ENCODE measurements at regions not wholly inside any gene's neighbourhood (a gene's known extent, or its start where the extent isn't known, plus 50 kb on each side); places are given as distances from the start of the nearest gene placed in this dataset.
A peak's percentile ranks its signal among the peaks of the same experiment; 100 is the strongest.

DNA sequence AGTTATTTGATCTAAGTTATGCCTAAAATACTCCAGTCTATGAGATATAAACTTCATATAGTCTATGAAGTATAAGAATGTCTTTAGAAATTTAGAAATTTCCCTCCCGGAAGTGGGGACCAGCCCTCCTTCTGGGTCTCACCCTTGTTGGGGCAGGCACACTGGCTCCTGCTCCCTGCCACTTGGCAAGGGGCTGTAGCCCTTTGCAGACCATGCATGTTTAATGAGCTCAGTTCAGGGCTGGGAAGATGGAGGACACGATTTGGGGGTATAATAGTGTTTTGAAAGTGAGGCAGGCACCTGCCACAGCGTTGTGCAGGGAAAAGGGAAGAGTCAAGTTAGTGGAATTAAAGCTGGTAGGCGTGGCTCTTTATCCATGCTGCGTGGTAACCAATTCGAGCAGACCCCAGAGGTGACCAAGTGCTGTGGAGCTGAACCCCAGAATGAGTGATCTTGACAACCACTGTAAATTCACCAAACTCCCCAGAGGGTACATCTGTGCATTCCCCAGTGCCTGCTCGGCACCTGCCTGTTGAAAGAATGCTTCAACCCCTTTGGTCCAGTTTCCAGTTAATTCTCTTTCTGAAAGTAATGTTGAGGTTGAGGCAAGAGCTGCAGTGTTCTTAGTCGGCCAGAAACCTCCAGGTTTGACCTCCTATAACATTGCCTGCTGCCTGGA is 79.6 kb downstream of the DOP1B start:
- no peak overlapping the region for H3K4me3 ChIP-seq
- peaks cover 14% of the 10 kb centered on the region for H3K4me1 ChIP-seq (replicated peaks)
- no peaks in the 10 kb centered on the region for H3K27me3 ChIP-seq (replicated peaks; ENCODE audit: insufficient read depth)
- 89% methylated on average over 8 of the region's 8 CpGs for WGBS
- intact Hi-C loops (cut with DNase I), result no loop called here
- DNase-seq (ENCODE audit: low spot score), result no peak
- TF ChIP-seq POLR2A (IDR thresholded peaks at IDR 0.05), result no peak
- TF ChIP-seq POLR2AphosphoS5 (IDR thresholded peaks at IDR 0.05), result no peak
- TF ChIP-seq, protein P1, sequence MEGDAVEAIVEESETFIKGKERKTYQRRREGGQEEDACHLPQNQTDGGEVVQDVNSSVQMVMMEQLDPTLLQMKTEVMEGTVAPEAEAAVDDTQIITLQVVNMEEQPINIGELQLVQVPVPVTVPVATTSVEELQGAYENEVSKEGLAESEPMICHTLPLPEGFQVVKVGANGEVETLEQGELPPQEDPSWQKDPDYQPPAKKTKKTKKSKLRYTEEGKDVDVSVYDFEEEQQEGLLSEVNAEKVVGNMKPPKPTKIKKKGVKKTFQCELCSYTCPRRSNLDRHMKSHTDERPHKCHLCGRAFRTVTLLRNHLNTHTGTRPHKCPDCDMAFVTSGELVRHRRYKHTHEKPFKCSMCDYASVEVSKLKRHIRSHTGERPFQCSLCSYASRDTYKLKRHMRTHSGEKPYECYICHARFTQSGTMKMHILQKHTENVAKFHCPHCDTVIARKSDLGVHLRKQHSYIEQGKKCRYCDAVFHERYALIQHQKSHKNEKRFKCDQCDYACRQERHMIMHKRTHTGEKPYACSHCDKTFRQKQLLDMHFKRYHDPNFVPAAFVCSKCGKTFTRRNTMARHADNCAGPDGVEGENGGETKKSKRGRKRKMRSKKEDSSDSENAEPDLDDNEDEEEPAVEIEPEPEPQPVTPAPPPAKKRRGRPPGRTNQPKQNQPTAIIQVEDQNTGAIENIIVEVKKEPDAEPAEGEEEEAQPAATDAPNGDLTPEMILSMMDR (IDR thresholded peaks at IDR 0.05), result no peak
- H3K27ac ChIP-seq, result no peak overlapping the region
- H3K36me3 ChIP-seq, result no peaks in the 10 kb centered on the region
- H3K9me3 ChIP-seq, result no peaks in the 10 kb centered on the region

DNA sequence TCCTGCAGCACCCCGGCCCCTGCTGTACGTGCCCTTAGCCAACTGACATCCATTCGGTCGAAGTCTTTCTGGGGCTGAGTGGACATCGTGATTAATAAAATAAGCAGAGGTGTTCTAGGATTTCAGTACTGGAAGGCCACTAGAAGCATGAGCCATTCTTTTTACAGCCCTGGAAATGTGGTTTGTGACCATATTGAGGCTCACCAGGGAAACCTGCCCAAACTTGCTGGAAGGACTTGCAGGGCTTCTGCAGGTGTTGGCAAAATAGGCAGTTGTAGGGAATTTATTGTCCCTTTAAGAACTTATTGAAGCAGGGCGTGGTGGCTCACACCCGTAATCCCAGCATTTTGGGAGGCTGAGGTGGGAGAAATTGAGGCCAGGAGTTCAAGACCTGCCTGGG is 80.8 kb downstream of the DOP1B start:
- H3K36me3 ChIP-seq, result no peaks in the 10 kb centered on the region
- WGBS, result 74% methylated on average over 7 of the region's 7 CpGs
- H3K27ac ChIP-seq, result no peak overlapping the region
- no peak overlapping the region for H3K4me3 ChIP-seq
- no peaks in the 10 kb centered on the region for H3K9me3 ChIP-seq
- H3K4me1 ChIP-seq (replicated peaks), result peaks cover 11% of the 10 kb centered on the region
- no peak for DNase-seq (ENCODE audit: low spot score)
- TF ChIP-seq, protein P1 (IDR thresholded peaks at IDR 0.05), result no peak
- no peak for TF ChIP-seq POLR2A (IDR thresholded peaks at IDR 0.05)
- no peak for TF ChIP-seq POLR2AphosphoS5 (IDR thresholded peaks at IDR 0.05)
- no peaks in the 10 kb centered on the region for H3K27me3 ChIP-seq (replicated peaks; ENCODE audit: insufficient read depth)
- intact Hi-C loops (cut with DNase I), result no loop called here

DNA sequence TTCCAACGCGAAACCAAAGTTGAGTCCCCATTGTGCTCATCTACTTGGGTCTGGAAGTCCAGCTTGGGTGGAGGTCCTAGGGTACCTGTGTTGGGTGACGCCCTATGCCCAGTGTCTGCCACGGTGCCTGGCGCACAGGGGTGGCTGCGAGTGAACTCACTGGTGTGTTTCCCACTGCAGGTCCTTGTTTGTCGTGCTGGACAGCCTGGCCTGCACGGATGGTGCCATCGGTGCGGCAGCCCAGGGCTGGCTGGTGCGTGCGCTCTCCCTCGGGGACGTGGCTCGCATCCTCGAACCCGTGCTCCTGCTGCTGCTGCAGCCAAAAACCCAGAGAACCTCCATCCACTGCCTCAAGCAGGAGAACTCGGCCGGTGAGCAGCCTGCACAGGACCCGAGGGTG is 80.4 kb upstream of the MORC3 start:
- Histone ChIP-seq H3K36me3 (no peaks in the 10 kb centered on the region), H3K27me3 (replicated peaks; ENCODE audit: insufficient read depth) (no peaks in the 10 kb centered on the region), H3K27ac (no peak overlapping the region), H3K4me3 (no peak overlapping the region), H3K9me3 (no peaks in the 10 kb centered on the region), H3K4me1 (replicated peaks) (no peaks in the 10 kb centered on the region)
- TF ChIP-seq, protein P1 (IDR thresholded peaks at IDR 0.05), result no peak
- intact Hi-C loops (cut with DNase I), result no loop called here
- WGBS, result 92% methylated on average over 9 of the region's 20 CpGs
- DNase-seq (ENCODE audit: low spot score), result no peak

DNA sequence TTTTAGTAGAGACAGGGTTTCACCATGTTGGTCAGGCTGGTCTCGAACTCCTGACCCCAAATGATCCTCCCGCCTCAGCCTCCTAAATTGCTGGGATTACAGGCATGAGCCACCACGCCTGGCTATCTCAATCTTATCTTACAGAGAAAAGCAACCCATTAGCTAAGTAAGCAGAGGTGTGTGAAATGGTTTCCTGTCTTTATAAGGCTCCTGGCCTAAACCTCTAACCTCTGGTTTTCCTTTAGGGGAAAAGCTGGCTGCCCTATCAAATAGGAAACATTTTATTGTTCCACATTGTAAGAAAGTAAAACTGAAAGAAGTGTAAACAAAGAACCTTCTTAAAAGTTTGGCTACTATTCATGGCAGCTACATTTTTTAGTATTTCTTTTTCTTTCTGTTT is 78.3 kb upstream of the MORC3 start:
- Histone ChIP-seq H3K36me3 (no peaks in the 10 kb centered on the region), H3K4me3 (no peak overlapping the region), H3K9me3 (no peaks in the 10 kb centered on the region), H3K27me3 (replicated peaks; ENCODE audit: insufficient read depth) (no peaks in the 10 kb centered on the region), H3K4me1 (replicated peaks) (peaks cover 13% of the 10 kb centered on the region), H3K27ac (no peak overlapping the region)
- intact Hi-C loops (cut with DNase I), result no loop called here
- no peak for DNase-seq (ENCODE audit: low spot score)
- TF ChIP-seq, protein P1 (IDR thresholded peaks at IDR 0.05), result no peak
- TF ChIP-seq POLR2AphosphoS5 (IDR thresholded peaks at IDR 0.05) (no peak), POLR2A (IDR thresholded peaks at IDR 0.05) (no peak)
- 85% methylated on average over 3 of the region's 3 CpGs for WGBS

DNA sequence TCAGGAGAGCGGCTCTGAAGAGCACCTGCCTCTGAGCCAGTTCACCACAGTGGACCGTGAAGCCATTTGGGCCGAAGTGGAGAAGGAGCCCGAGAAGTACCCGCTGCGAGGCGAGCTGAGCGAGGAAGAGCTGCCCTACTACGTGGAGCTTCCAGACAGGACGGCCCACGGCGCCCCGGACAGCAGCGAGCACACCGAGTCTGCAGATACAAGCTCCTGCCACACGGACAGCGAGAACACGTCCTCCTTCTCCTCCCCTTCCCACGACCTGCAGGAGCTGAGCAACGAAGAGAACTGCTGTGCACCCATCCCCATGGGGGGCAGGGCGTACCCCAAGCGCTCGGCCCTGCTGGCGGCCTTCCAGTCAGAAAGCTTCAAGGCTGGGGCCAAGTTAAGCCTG is 74.9 kb upstream of the MORC3 start:
- peak overlapping the region in 1 of 2 donors; percentile 6 for H3K27ac ChIP-seq
- 93% methylated on average over 24 of the region's 24 CpGs for WGBS
- H3K9me3 ChIP-seq, result no peaks in the 10 kb centered on the region
- DNase-seq (ENCODE audit: low spot score), result no peak
- peaks cover 13% of the 10 kb centered on the region for H3K4me1 ChIP-seq (replicated peaks)
- no peaks in the 10 kb centered on the region for H3K27me3 ChIP-seq (replicated peaks; ENCODE audit: insufficient read depth)
- no peaks in the 10 kb centered on the region for H3K36me3 ChIP-seq
- TF ChIP-seq POLR2AphosphoS5 (IDR thresholded peaks at IDR 0.05), result no peak
- intact Hi-C loops (cut with DNase I), result no loop called here
- H3K4me3 ChIP-seq, result no peak overlapping the region
